ENCODE measurements at regions not wholly inside any gene's neighbourhood (a gene's known extent, or its start where the extent isn't known, plus 50 kb on each side); places are given as distances from the start of the nearest gene placed in this dataset.

- TF ChIP-seq, protein P1, sequence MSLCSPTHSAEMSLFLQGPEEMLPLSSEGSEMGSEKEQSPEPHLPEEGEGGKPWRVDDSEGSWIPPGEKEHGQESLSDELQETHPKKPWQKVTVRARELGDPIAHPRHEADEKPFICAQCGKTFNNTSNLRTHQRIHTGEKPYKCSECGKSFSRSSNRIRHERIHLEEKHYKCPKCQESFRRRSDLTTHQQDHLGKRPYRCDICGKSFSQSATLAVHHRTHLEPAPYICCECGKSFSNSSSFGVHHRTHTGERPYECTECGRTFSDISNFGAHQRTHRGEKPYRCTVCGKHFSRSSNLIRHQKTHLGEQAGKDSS (CRISPR knock-in tag; IDR thresholded peaks at IDR 0.05; ENCODE audit: borderline replicate concordance, low read depth), result no peak
- TF ChIP-seq HBP1 (CRISPR knock-in tag; IDR thresholded peaks at IDR 0.05; ENCODE audit: low read depth) (no peak; the same call in none of the 2 replicates), BRF2 (CRISPR knock-in tag; IDR thresholded peaks at IDR 0.05) (peak; percentile 93), ZNF878 (CRISPR knock-in tag; IDR thresholded peaks at IDR 0.05) (peak; percentile 68; the same call in 1 of the 2 replicates), SIN3B (IDR thresholded peaks at IDR 0.05; ENCODE audit: low read length) (no peak), HES4 (CRISPR knock-in tag; IDR thresholded peaks at IDR 0.05; ENCODE audit: borderline replicate concordance) (no peak), NR2C2 (CRISPR knock-in tag; IDR thresholded peaks at IDR 0.05; ENCODE audit: borderline replicate concordance) (peak; percentile 82), NFIB (CRISPR knock-in tag; IDR thresholded peaks at IDR 0.05; ENCODE audit: borderline replicate concordance) (no peak), ZNF792 (CRISPR knock-in tag; IDR thresholded peaks at IDR 0.05) (peak; percentile 96; the same call in 1 of the 2 replicates), NR3C1 (CRISPR knock-in tag; IDR thresholded peaks at IDR 0.05) (no peak), KLF16 (CRISPR knock-in tag; IDR thresholded peaks at IDR 0.05) (peak in 1 of 2 experiments; percentile 56; a peak in 2 of 4 replicates), ZNF251 (CRISPR knock-in tag; IDR thresholded peaks at IDR 0.05) (no peak), XBP1 (CRISPR knock-in tag; IDR thresholded peaks at IDR 0.05) (0 out of 2 replicates have a peak, but pooled peaks have one; percentile 22), MAF1 (CRISPR knock-in tag; IDR thresholded peaks at IDR 0.05; ENCODE audit: borderline replicate concordance) (no peak)
- TF ChIP-seq, protein P2, sequence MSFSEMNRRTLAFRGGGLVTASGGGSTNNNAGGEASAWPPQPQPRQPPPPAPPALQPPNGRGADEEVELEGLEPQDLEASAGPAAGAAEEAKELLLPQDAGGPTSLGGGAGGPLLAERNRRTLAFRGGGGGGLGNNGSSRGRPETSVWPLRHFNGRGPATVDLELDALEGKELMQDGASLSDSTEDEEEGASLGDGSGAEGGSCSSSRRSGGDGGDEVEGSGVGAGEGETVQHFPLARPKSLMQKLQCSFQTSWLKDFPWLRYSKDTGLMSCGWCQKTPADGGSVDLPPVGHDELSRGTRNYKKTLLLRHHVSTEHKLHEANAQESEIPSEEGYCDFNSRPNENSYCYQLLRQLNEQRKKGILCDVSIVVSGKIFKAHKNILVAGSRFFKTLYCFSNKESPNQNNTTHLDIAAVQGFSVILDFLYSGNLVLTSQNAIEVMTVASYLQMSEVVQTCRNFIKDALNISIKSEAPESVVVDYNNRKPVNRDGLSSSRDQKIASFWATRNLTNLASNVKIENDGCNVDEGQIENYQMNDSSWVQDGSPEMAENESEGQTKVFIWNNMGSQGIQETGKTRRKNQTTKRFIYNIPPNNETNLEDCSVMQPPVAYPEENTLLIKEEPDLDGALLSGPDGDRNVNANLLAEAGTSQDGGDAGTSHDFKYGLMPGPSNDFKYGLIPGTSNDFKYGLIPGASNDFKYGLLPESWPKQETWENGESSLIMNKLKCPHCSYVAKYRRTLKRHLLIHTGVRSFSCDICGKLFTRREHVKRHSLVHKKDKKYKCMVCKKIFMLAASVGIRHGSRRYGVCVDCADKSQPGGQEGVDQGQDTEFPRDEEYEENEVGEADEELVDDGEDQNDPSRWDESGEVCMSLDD (CRISPR knock-in tag; IDR thresholded peaks at IDR 0.05; ENCODE audit: borderline replicate concordance), result peak; percentile 95; the same call in 1 of the 2 replicates
- TF ChIP-seq, protein P3, sequence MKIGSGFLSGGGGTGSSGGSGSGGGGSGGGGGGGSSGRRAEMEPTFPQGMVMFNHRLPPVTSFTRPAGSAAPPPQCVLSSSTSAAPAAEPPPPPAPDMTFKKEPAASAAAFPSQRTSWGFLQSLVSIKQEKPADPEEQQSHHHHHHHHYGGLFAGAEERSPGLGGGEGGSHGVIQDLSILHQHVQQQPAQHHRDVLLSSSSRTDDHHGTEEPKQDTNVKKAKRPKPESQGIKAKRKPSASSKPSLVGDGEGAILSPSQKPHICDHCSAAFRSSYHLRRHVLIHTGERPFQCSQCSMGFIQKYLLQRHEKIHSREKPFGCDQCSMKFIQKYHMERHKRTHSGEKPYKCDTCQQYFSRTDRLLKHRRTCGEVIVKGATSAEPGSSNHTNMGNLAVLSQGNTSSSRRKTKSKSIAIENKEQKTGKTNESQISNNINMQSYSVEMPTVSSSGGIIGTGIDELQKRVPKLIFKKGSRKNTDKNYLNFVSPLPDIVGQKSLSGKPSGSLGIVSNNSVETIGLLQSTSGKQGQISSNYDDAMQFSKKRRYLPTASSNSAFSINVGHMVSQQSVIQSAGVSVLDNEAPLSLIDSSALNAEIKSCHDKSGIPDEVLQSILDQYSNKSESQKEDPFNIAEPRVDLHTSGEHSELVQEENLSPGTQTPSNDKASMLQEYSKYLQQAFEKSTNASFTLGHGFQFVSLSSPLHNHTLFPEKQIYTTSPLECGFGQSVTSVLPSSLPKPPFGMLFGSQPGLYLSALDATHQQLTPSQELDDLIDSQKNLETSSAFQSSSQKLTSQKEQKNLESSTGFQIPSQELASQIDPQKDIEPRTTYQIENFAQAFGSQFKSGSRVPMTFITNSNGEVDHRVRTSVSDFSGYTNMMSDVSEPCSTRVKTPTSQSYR (CRISPR knock-in tag; IDR thresholded peaks at IDR 0.05; ENCODE audit: borderline replicate concordance), result peak; percentile 77
- TF ChIP-seq, protein P4, sequence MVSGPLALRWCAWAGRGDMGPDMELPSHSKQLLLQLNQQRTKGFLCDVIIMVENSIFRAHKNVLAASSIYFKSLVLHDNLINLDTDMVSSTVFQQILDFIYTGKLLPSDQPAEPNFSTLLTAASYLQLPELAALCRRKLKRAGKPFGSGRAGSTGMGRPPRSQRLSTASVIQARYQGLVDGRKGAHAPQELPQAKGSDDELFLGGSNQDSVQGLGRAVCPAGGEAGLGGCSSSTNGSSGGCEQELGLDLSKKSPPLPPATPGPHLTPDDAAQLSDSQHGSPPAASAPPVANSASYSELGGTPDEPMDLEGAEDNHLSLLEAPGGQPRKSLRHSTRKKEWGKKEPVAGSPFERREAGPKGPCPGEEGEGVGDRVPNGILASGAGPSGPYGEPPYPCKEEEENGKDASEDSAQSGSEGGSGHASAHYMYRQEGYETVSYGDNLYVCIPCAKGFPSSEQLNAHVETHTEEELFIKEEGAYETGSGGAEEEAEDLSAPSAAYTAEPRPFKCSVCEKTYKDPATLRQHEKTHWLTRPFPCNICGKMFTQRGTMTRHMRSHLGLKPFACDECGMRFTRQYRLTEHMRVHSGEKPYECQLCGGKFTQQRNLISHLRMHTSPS (CRISPR knock-in tag; IDR thresholded peaks at IDR 0.05; ENCODE audit: low read depth), result peak; percentile 97
Observed at GRCh38 chr16:85524630-85525419, 88.3 kb upstream of the GSE1 start (continued).
